Brain microvascular endothelial cell (primary cell): ENCODE measurements at regions not wholly inside any gene's neighbourhood (a gene's known extent, or its start where the extent isn't known, plus 50 kb on each side); places are given as distances from the start of the nearest gene placed in this dataset.
A peak's percentile ranks its signal among the peaks of the same experiment; 100 is the strongest.

Experiments
- DNase-seq: peaks from one replicate; pipeline ENCODE4 v3.0.0-alpha.2; 2020
- H3K27ac ChIP-seq: fragments of 250-450 bp; sonication (Bioruptor Pico); 2 replicates; pipeline ENCODE4 v1.5.1; 2020; ENCODE audit warnings: mild to moderate bottlenecking, moderate library complexity
- H3K27me3 ChIP-seq: fragments of 250-450 bp; sonication (Bioruptor Pico); replicated peaks from 2 replicates; pipeline ENCODE4 v1.5.1; 2020; ENCODE audit warnings: mild to moderate bottlenecking
- H3K36me3 ChIP-seq: fragments of 250-450 bp; sonication (Bioruptor Pico); replicated peaks from 2 replicates; pipeline ENCODE4 v1.5.1; 2020; ENCODE audit warnings: mild to moderate bottlenecking
- H3K4me3 ChIP-seq: 2 replicates; pipeline ENCODE4 v1.5.1; 2011; ENCODE audit warnings: low read depth, mild to moderate bottlenecking, control low read depth, low read length, moderate library complexity
- CTCF ChIP-seq: IDR thresholded peaks from 2 replicates; pipeline ENCODE4 v1.5.1; 2011; ENCODE audit warnings: low read depth, mild to moderate bottlenecking, moderate library complexity, low read length, control low read depth, inconsistent platforms; ENCODE audit errors: missing control alignments
- in situ Hi-C: cut with HindIII; loops from 2 replicates; pipeline ENCODE4 v1.10.0; 2017; ENCODE audit warnings: low sequenced_read_pairs, low pct_ligation_motif_present

GRCh38 chr20:7272512-7272911, 505.0 kb downstream of the BMP2 start:
- Histone ChIP-seq H3K27me3 (no peaks in the 10 kb centered on the region), H3K36me3 (no peaks in the 10 kb centered on the region), H3K4me3 (no peak overlapping the region), H3K27ac (no peak overlapping the region)
- peak; percentile 53 for TF ChIP-seq CTCF
- DNase-seq: no peak
- in situ Hi-C loops: no loop called here

DNA sequence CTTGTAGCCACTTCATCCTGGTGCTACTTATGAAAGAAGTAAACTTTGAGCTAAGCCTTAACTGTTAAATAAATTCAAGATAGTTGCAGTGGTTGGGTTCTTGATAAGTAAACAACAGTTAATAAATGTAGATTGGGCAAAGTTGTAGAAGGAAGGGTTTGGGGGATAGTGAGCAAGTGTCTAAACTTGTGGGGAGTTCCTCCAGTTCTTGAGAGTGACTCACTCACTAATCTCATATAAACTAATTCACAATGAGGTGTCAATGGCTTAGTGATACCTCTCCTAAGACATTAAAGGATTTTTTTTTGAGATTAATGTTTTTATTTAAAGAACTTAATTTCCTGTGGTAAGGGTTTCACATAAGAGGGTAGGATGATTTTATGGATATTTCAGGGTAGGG, 507.4 kb downstream of the BMP2 start:
- Histone ChIP-seq H3K27ac (no peak overlapping the region), H3K36me3 (no peaks in the 10 kb centered on the region), H3K27me3 (no peaks in the 10 kb centered on the region), H3K4me3 (no peak overlapping the region)
- in situ Hi-C loops: no loop called here
- no peak for DNase-seq
- no peak for TF ChIP-seq CTCF

DNA sequence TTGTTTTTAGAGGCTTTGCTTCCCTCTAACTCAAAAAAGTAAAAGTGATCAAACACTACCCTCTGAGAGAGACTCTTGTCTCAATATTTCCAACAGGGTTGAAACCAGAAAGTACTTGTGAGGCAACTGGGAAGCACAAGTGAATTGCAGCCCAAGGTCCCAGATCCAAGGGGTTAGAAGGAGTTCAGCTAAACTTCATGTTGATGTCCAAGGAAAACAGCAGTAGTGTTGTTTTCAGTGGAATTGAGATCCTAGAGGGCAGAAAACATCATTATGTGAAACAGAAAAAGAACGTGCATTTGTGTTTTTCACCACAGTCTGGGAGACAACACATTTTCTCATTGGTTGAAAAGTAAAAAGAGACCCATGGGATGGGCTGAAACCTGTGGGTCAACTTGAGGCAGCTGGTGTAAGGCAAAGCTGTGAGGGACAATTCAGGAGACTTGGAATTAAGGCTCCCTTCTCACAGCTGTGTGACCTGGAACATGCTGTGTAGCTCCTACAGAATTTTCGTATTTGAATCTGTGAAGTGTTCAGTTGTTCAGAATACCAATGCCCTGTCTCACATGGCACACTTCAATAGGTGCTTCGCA, 508.3 kb downstream of the BMP2 start:
- no peaks in the 10 kb centered on the region for H3K36me3 ChIP-seq
- in situ Hi-C loops: no loop called here
- DNase-seq: no peak
- TF ChIP-seq CTCF: no peak
- H3K27me3 ChIP-seq: no peaks in the 10 kb centered on the region
- no peak overlapping the region for H3K4me3 ChIP-seq
- no peak overlapping the region for H3K27ac ChIP-seq

GRCh38 chr20:7285918-7286556, 518.6 kb downstream of the BMP2 start:
- in situ Hi-C loops: no loop called here
- H3K36me3 ChIP-seq: no peaks in the 10 kb centered on the region
- no peak overlapping the region for H3K27ac ChIP-seq
- no peak overlapping the region for H3K4me3 ChIP-seq
- H3K27me3 ChIP-seq: no peaks in the 10 kb centered on the region
- peak; percentile 97 for TF ChIP-seq CTCF
- peak; percentile 67 for DNase-seq

DNA sequence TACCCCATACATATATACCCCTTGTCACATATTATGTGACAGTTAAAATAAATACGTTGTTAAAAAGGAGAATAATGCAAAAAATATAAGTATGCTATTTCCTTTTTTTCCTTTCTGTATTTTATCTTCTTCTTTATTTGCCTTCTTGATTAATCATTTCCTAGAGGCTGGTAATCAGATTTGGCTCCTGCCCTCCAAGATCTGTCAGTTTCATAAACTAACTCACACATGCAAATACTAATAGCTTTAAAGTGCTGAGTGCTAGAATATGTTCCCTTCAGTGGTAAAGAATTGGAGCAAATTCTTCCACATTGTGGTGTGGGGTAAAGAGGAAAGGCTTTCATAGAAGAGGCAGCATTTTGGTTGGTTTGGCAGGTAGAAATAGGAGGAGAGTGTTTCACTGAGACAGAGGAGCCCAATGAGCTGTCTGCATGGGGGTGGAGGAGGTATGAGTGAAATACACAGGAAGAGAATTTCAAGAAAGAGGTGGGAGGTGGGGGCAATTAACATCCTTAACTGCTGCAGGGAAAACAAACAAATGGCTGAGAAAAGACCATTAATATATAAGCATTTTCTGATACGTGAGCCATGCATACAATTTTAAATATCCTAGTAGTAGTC, 523.9 kb downstream of the BMP2 start:
- no peak for TF ChIP-seq CTCF
- H3K36me3 ChIP-seq: no peaks in the 10 kb centered on the region
- no peak overlapping the region for H3K27ac ChIP-seq
- no peaks in the 10 kb centered on the region for H3K27me3 ChIP-seq
- no peak for DNase-seq
- H3K4me3 ChIP-seq: no peak overlapping the region
- in situ Hi-C loops: no loop called here
